Epithelial cell of esophagus (primary cell): ENCODE measurements at regions not wholly inside any gene's neighbourhood (a gene's known extent, or its start where the extent isn't known, plus 50 kb on each side); places are given as distances from the start of the nearest gene placed in this dataset.

Experiments used
- DNase-seq: peaks from one replicate; pipeline ENCODE4 v3.0.0; 2010; ENCODE audit warnings: low read depth
- H3K4me3 ChIP-seq: 2 replicates; pipeline ENCODE4 v1.5.1; 2011; ENCODE audit warnings: mild to moderate bottlenecking, low read length, control low read depth
- CTCF ChIP-seq: IDR thresholded peaks from 2 replicates; pipeline ENCODE4 v1.5.1; 2011; ENCODE audit warnings: low read depth, mild to moderate bottlenecking, low read length, control low read depth, inconsistent platforms; ENCODE audit not compliant: insufficient read depth; ENCODE audit errors: missing control alignments

- no peak overlapping the region for H3K4me3 ChIP-seq
- no peak for TF ChIP-seq CTCF
- DNase-seq = no peak
Measured at GRCh38 chr11:112773264-112773663, 188.0 kb upstream of the NCAM1 start.

- H3K4me3 ChIP-seq = no peak overlapping the region
- TF ChIP-seq CTCF = no peak
Measured at GRCh38 chr11:112776834-112777233, 184.4 kb upstream of the NCAM1 start.

GRCh38 chr11:112777283-112777751 is 183.9 kb upstream of the NCAM1 start:
- TF ChIP-seq CTCF = no peak
- no peak for DNase-seq
- no peak overlapping the region for H3K4me3 ChIP-seq

More at GRCh38 chr11:112776834-112777233, 184.4 kb upstream of the NCAM1 start:
- no peak for DNase-seq

GRCh38 chr11:112778091-112778876 is 182.9 kb upstream of the NCAM1 start:
- DNase-seq = no peak
- no peak overlapping the region for H3K4me3 ChIP-seq
- no peak for TF ChIP-seq CTCF

GRCh38 chr11:112778877-112779266 is 182.3 kb upstream of the NCAM1 start:
- no peak for DNase-seq
- H3K4me3 ChIP-seq = no peak overlapping the region
- no peak for TF ChIP-seq CTCF

GRCh38 chr11:112780351-112781087 is 180.7 kb upstream of the NCAM1 start:
- H3K4me3 ChIP-seq = no peak overlapping the region
- peak; percentile 69 for DNase-seq
- no peak for TF ChIP-seq CTCF

- TF ChIP-seq CTCF = no peak
- no peak for DNase-seq
- no peak overlapping the region for H3K4me3 ChIP-seq
Measured at GRCh38 chr11:112783945-112784322, 177.3 kb upstream of the NCAM1 start.
